ENCODE measurements at regions not wholly inside any gene's neighbourhood (a gene's known extent, or its start where the extent isn't known, plus 50 kb on each side); places are given as distances from the start of the nearest gene placed in this dataset.

DNA sequence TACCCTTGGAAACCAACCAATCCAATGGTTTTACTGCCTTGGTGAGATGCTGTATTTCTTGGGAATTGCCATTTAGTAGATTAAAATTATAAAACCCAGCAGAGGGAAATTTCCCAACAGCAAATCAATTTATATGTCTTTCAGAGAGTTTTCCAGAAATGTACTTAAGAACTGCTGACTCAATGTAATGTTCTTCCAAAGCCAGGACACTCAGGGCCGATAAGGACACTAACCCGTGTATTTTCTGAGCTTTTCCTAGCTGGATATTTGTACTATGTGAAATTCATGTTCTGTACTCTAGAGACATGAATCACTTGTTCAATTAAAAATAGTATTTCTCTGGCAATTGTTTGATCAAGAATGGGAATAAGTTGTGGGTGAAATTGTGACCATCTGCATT, 121.4 kb downstream of the KCNJ2 start:
- TF ChIP-seq, protein P1, sequence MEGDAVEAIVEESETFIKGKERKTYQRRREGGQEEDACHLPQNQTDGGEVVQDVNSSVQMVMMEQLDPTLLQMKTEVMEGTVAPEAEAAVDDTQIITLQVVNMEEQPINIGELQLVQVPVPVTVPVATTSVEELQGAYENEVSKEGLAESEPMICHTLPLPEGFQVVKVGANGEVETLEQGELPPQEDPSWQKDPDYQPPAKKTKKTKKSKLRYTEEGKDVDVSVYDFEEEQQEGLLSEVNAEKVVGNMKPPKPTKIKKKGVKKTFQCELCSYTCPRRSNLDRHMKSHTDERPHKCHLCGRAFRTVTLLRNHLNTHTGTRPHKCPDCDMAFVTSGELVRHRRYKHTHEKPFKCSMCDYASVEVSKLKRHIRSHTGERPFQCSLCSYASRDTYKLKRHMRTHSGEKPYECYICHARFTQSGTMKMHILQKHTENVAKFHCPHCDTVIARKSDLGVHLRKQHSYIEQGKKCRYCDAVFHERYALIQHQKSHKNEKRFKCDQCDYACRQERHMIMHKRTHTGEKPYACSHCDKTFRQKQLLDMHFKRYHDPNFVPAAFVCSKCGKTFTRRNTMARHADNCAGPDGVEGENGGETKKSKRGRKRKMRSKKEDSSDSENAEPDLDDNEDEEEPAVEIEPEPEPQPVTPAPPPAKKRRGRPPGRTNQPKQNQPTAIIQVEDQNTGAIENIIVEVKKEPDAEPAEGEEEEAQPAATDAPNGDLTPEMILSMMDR (IDR thresholded peaks at IDR 0.05), result no peak
- TF ChIP-seq POLR2A (IDR thresholded peaks at IDR 0.05) (no peak), EP300 (IDR thresholded peaks at IDR 0.05) (no peak)

All from stomach (tissue), 4 donors.